ENCODE measurements at regions not wholly inside any gene's neighbourhood (a gene's known extent, or its start where the extent isn't known, plus 50 kb on each side); places are given as distances from the start of the nearest gene placed in this dataset.

DNA sequence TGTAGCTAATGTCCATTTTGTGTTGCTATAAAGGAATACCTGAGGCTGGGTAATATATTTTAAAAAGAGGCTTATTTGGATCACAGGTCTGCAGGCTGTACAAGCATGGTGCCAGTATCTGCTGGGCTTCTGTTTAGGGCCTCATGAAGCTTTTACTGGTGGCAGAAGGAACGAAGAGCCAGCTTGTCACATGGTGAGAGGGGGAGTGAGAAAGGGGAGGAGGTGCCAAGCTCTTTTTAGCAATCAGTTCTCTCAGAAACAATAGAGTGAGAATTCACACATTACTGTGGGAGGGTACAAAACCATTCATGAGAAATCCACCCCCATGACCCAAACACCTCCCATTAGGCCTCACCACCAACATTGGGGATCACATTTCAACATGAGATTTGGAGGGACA lies 340.9 kb downstream of the RASEF start:
- Histone ChIP-seq H3K27ac (ENCODE audit: low read depth, low read length) (no peak overlapping the region), H3K36me3 (ENCODE audit: control insufficient read depth in 3 of 3, insufficient read depth in 3 of 3, low read length in 3 of 3) (no peaks in the 10 kb centered on the region), H3K4me1 (ENCODE audit: control insufficient read depth in 3 of 3, insufficient read depth in 3 of 3, low read length in 3 of 3) (no peaks in the 10 kb centered on the region), H3K4me3 (ENCODE audit: low read length in 3 of 3) (no peak overlapping the region), H3K9me3 (ENCODE audit: control insufficient read depth in 3 of 3, low read length in 3 of 3) (no peaks in the 10 kb centered on the region), H3K27me3 (ENCODE audit: control insufficient read depth in 3 of 3, insufficient read depth in 3 of 3, low read length in 3 of 3) (no peaks in the 10 kb centered on the region), H3K9ac (ENCODE audit: low read depth in 1 of 3, low read length in 3 of 3) (no peak overlapping the region)

DNA sequence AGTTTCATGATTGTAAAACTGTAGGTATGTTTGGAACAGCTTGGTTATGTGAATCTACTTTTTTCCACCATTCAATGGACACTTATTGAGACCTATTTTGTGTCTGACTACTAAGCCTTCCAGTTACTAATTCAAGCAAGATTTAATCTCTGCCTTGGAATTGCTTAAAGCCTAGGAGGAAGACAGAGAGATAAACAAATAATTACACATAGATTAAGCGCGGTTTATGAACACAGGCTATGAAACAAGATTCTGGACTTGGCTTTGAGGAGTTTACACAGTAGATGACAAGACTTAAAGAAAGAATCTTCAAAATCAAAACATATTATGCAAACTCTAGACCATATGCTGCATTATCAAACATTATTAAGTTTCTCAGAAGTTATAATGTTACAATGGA lies 340.4 kb downstream of the RASEF start:
- H3K27ac ChIP-seq (ENCODE audit: low read depth, low read length), result no peak overlapping the region
- no peak overlapping the region for H3K9ac ChIP-seq (ENCODE audit: low read depth in 1 of 3, low read length in 3 of 3)
- no peaks in the 10 kb centered on the region for H3K9me3 ChIP-seq (ENCODE audit: control insufficient read depth in 3 of 3, low read length in 3 of 3)
- H3K36me3 ChIP-seq (ENCODE audit: control insufficient read depth in 3 of 3, insufficient read depth in 3 of 3, low read length in 3 of 3), result no peaks in the 10 kb centered on the region
- no peaks in the 10 kb centered on the region for H3K27me3 ChIP-seq (ENCODE audit: control insufficient read depth in 3 of 3, insufficient read depth in 3 of 3, low read length in 3 of 3)
- no peaks in the 10 kb centered on the region for H3K4me1 ChIP-seq (ENCODE audit: control insufficient read depth in 3 of 3, insufficient read depth in 3 of 3, low read length in 3 of 3)
- H3K4me3 ChIP-seq (ENCODE audit: low read length in 3 of 3), result no peak overlapping the region

DNA sequence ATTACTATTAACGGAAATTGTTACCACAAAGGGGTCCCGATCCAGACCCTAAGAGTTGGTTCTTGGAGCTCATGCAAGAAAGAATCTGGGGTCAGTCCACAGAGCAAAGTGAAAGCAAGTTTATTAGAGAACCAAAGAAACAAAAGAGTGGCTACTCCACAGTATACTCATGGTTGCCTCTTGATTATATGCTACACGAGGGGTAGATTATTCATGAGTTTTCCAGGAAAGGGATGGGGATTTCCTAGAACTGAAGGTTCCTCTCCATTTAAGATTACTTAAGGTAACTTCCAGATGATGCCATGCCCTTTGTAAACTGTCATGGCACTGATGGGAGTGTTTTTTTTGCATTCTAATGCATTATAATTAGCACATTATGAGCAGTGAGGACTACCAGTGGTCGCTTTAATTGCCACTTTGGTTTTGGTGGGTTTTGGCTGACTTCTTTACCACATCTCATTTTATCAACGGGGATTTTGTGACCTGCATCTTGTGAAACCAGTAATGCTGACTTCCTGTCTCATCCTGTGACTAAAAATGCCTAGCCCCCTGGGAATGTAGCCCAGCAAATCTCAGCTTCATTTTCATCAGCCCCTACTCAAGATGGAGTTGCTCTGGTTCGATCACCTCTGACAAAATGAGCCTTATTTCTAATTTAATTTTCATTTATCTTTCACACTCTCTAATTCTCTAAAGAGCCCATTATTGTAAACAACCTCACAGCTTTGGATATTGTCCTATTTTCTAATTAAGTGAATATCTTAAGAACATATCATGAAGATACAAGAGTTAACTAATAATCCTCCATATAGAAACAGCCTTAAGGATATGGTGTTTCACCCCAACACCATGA lies 336.3 kb downstream of the RASEF start:
- Histone ChIP-seq H3K4me1 (ENCODE audit: control insufficient read depth in 3 of 3, insufficient read depth in 3 of 3, low read length in 3 of 3) (no peaks in the 10 kb centered on the region), H3K27me3 (ENCODE audit: control insufficient read depth in 3 of 3, insufficient read depth in 3 of 3, low read length in 3 of 3) (no peaks in the 10 kb centered on the region), H3K4me3 (ENCODE audit: low read length in 3 of 3) (no peak overlapping the region), H3K27ac (ENCODE audit: low read depth, low read length) (no peak overlapping the region), H3K9ac (ENCODE audit: low read depth in 1 of 3, low read length in 3 of 3) (no peak overlapping the region), H3K9me3 (ENCODE audit: control insufficient read depth in 3 of 3, low read length in 3 of 3) (no peaks in the 10 kb centered on the region), H3K36me3 (ENCODE audit: control insufficient read depth in 3 of 3, insufficient read depth in 3 of 3, low read length in 3 of 3) (no peaks in the 10 kb centered on the region)

DNA sequence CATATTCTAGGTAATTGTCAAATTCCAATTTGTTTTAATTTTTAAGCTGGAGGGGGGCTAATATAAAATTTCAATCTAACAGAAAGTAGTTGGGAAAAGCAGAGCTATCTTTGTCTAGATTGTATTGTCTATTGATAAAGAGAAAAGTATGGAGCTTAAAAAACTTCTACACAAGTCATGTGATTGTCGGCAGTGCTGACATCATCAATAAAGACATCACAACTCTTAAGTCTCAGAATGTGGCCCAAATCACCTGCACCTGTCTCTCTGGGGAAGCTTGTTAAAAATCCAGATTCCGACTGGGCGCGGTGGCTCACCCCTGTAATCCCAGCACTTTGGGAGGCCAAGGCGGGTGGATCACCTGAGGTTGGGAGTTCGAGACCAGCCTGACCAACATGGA lies 333.8 kb downstream of the RASEF start:
- Histone ChIP-seq H3K27me3 (ENCODE audit: control insufficient read depth in 3 of 3, insufficient read depth in 3 of 3, low read length in 3 of 3) (no peaks in the 10 kb centered on the region), H3K4me3 (ENCODE audit: low read length in 3 of 3) (no peak overlapping the region), H3K27ac (ENCODE audit: low read depth, low read length) (no peak overlapping the region), H3K4me1 (ENCODE audit: control insufficient read depth in 3 of 3, insufficient read depth in 3 of 3, low read length in 3 of 3) (no peaks in the 10 kb centered on the region), H3K9ac (ENCODE audit: low read depth in 1 of 3, low read length in 3 of 3) (no peak overlapping the region), H3K9me3 (ENCODE audit: control insufficient read depth in 3 of 3, low read length in 3 of 3) (no peaks in the 10 kb centered on the region), H3K36me3 (ENCODE audit: control insufficient read depth in 3 of 3, insufficient read depth in 3 of 3, low read length in 3 of 3) (no peaks in the 10 kb centered on the region)

DNA sequence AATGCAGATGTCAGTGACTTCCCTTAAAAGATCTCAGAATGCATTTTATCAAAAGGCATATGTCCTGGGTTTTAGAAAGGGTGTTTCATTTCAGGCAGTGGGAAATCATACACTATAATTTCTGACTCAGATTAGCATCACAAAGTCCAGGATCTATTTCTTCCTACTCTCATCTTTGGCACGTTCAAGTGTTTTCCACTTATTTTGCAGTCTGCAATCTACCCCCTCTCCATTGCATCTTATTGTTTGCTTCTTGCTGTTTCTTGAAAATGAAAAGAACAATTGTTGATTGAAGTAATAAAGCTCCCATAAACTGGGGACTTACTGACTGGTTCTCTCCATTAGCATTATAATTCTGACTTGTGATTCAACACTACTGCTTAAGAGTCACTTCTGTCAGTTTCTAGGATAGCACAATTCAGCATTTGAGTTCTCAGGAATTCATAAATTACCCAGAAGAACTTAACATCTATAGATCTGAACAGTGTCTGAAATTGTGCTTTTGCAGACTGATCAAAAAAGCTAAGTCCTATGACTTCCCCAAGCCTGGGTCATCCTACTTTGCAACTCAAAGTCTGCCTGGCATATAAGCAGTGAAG lies 332.9 kb downstream of the RASEF start:
- Histone ChIP-seq H3K4me1 (ENCODE audit: control insufficient read depth in 3 of 3, insufficient read depth in 3 of 3, low read length in 3 of 3) (no peaks in the 10 kb centered on the region), H3K4me3 (ENCODE audit: low read length in 3 of 3) (no peak overlapping the region), H3K9ac (ENCODE audit: low read depth in 1 of 3, low read length in 3 of 3) (no peak overlapping the region), H3K27me3 (ENCODE audit: control insufficient read depth in 3 of 3, insufficient read depth in 3 of 3, low read length in 3 of 3) (no peaks in the 10 kb centered on the region), H3K9me3 (ENCODE audit: control insufficient read depth in 3 of 3, low read length in 3 of 3) (no peaks in the 10 kb centered on the region), H3K27ac (ENCODE audit: low read depth, low read length) (no peak overlapping the region), H3K36me3 (ENCODE audit: control insufficient read depth in 3 of 3, insufficient read depth in 3 of 3, low read length in 3 of 3) (no peaks in the 10 kb centered on the region)

DNA sequence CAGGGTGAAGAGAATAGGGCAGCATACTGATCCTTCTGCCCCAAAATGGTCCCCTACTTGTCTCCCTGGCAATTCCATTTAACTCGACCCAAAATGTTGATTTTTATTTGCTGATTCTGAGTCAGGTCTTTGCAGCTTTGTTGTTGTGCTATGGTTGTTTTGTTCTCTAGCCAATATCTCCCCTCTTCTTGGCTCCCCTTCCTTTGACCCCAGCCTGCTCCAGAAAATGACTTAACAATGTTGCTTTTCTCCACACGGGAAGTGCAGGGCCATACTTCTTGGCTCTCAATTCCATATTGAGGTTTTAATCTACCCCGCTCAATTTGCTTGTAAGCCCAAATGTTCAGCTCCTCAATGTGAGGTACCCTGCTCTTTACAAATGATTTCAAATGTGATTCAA lies 330.0 kb downstream of the RASEF start:
- H3K27ac ChIP-seq (ENCODE audit: low read depth, low read length), result no peak overlapping the region
- no peaks in the 10 kb centered on the region for H3K27me3 ChIP-seq (ENCODE audit: control insufficient read depth in 3 of 3, insufficient read depth in 3 of 3, low read length in 3 of 3)
- H3K4me3 ChIP-seq (ENCODE audit: low read length in 3 of 3), result no peak overlapping the region
- no peaks in the 10 kb centered on the region for H3K9me3 ChIP-seq (ENCODE audit: control insufficient read depth in 3 of 3, low read length in 3 of 3)
- no peaks in the 10 kb centered on the region for H3K4me1 ChIP-seq (ENCODE audit: control insufficient read depth in 3 of 3, insufficient read depth in 3 of 3, low read length in 3 of 3)
- no peak overlapping the region for H3K9ac ChIP-seq (ENCODE audit: low read depth in 1 of 3, low read length in 3 of 3)
- no peaks in the 10 kb centered on the region for H3K36me3 ChIP-seq (ENCODE audit: control insufficient read depth in 3 of 3, insufficient read depth in 3 of 3, low read length in 3 of 3)

DNA sequence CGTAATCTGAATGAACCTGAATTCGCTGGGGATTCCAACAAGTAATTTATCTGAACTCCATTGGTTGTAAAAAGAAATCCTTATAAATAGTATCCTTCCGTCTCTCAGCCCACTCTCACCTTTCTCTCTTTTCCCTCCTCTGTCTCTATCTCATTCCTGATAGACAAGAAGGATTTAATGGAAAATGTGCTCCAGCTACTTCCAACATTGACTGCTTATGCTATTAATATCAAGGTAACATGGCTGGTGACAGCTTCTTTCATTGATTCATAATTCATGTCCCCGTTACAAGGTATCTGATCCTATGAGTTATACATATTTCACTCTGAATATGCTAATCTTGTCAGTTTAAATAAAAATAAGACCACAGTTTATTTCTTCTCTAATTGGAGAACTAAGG lies 326.8 kb downstream of the RASEF start:
- no peaks in the 10 kb centered on the region for H3K9me3 ChIP-seq (ENCODE audit: control insufficient read depth in 3 of 3, low read length in 3 of 3)
- no peak overlapping the region for H3K9ac ChIP-seq (ENCODE audit: low read depth in 1 of 3, low read length in 3 of 3)
- no peaks in the 10 kb centered on the region for H3K27me3 ChIP-seq (ENCODE audit: control insufficient read depth in 3 of 3, insufficient read depth in 3 of 3, low read length in 3 of 3)
- H3K4me3 ChIP-seq (ENCODE audit: low read length in 3 of 3), result no peak overlapping the region
- H3K4me1 ChIP-seq (ENCODE audit: control insufficient read depth in 3 of 3, insufficient read depth in 3 of 3, low read length in 3 of 3), result no peaks in the 10 kb centered on the region
- H3K36me3 ChIP-seq (ENCODE audit: control insufficient read depth in 3 of 3, insufficient read depth in 3 of 3, low read length in 3 of 3), result no peaks in the 10 kb centered on the region
- H3K27ac ChIP-seq (ENCODE audit: low read depth, low read length), result no peak overlapping the region

DNA sequence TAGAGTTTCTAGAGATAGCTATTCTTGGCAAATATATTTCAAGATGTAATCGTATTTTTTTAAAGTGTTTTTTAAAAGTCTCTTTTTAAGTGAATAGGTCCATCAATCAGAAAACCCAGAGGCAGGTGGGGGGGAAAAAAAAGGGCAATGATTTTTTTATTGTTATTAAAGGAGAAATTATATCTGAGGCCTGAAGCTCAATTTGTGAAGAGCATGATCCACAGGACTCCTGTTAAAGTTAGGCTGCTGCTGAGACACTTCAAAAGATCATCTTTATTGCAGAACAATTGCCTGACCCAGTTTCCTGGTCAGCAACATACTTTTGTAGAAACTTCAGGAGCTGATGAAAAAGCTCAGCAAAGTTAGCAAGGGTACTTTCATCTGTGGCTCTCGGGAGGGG lies 326.2 kb downstream of the RASEF start:
- H3K9me3 ChIP-seq (ENCODE audit: control insufficient read depth in 3 of 3, low read length in 3 of 3), result no peaks in the 10 kb centered on the region
- H3K36me3 ChIP-seq (ENCODE audit: control insufficient read depth in 3 of 3, insufficient read depth in 3 of 3, low read length in 3 of 3), result no peaks in the 10 kb centered on the region
- no peaks in the 10 kb centered on the region for H3K27me3 ChIP-seq (ENCODE audit: control insufficient read depth in 3 of 3, insufficient read depth in 3 of 3, low read length in 3 of 3)
- no peaks in the 10 kb centered on the region for H3K4me1 ChIP-seq (ENCODE audit: control insufficient read depth in 3 of 3, insufficient read depth in 3 of 3, low read length in 3 of 3)
- H3K9ac ChIP-seq (ENCODE audit: low read depth in 1 of 3, low read length in 3 of 3), result no peak overlapping the region
- H3K27ac ChIP-seq (ENCODE audit: low read depth, low read length), result no peak overlapping the region
- no peak overlapping the region for H3K4me3 ChIP-seq (ENCODE audit: low read length in 3 of 3)

DNA sequence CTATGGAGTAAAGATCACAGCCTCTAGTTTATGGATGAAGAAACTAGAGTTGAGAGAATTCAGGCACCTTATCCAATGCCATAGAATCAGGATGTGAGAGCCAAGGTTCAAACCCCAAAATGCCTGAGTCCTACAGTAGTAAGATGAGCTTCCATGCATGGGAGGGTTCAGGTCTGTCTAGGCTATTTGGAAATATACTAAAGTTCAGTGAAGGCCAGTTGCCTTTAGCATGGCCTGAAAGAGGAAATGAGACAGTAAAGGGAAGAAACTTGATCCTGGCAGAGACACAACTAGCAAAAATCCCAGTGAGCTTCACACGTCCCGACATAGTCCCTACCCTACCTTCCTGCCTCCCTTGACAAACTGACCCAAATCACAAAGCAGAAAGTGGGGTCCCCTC lies 317.0 kb downstream of the RASEF start:
- Histone ChIP-seq H3K4me1 (ENCODE audit: control insufficient read depth in 3 of 3, insufficient read depth in 3 of 3, low read length in 3 of 3) (no peaks in the 10 kb centered on the region), H3K27ac (ENCODE audit: low read depth, low read length) (no peak overlapping the region), H3K36me3 (ENCODE audit: control insufficient read depth in 3 of 3, insufficient read depth in 3 of 3, low read length in 3 of 3) (no peaks in the 10 kb centered on the region)

DNA sequence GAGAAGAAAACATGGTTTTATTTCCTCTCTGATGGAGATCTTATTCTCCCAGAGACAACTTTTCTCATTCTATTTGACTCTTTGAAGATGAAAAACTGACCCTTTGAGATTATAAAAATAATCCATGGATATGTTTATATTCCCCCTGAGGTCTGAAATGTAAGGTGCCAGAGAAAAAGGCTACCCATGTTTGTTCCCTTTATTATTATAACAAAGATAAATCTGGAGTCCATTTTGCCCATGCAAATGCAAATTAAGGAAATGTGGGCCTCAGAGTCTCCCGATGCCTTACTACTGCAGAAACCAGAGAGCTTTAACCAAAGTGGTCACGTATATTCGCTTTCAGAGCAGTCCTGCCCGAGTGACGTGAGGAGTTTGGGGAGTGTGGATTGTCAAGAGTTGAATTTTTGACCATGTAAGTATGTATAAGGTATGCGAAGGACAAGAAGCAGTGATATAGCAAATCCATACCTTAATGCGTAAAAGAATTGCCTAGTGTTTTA lies 312.5 kb downstream of the RASEF start:
- Histone ChIP-seq H3K27me3 (ENCODE audit: control insufficient read depth in 3 of 3, insufficient read depth in 3 of 3, low read length in 3 of 3) (no peaks in the 10 kb centered on the region), H3K4me3 (ENCODE audit: low read length in 3 of 3) (no peak overlapping the region), H3K4me1 (ENCODE audit: control insufficient read depth in 3 of 3, insufficient read depth in 3 of 3, low read length in 3 of 3) (no peaks in the 10 kb centered on the region)

More for the DNA sequence above, 317.0 kb downstream of the RASEF start:
- H3K9ac ChIP-seq (ENCODE audit: low read depth in 1 of 3, low read length in 3 of 3), result no peak overlapping the region
- no peaks in the 10 kb centered on the region for H3K27me3 ChIP-seq (ENCODE audit: control insufficient read depth in 3 of 3, insufficient read depth in 3 of 3, low read length in 3 of 3)
- H3K9me3 ChIP-seq (ENCODE audit: control insufficient read depth in 3 of 3, low read length in 3 of 3), result no peaks in the 10 kb centered on the region
- no peak overlapping the region for H3K4me3 ChIP-seq (ENCODE audit: low read length in 3 of 3)

More for the DNA sequence above, 312.5 kb downstream of the RASEF start:
- Histone ChIP-seq H3K27ac (ENCODE audit: low read depth, low read length) (no peak overlapping the region), H3K36me3 (ENCODE audit: control insufficient read depth in 3 of 3, insufficient read depth in 3 of 3, low read length in 3 of 3) (no peaks in the 10 kb centered on the region), H3K9me3 (ENCODE audit: control insufficient read depth in 3 of 3, low read length in 3 of 3) (no peaks in the 10 kb centered on the region), H3K9ac (ENCODE audit: low read depth in 1 of 3, low read length in 3 of 3) (no peak overlapping the region)

Measured in skeletal muscle tissue (tissue), 3 donors.